Fibroblast of mammary gland (primary cell): ENCODE measurements at regions not wholly inside any gene's neighbourhood (a gene's known extent, or its start where the extent isn't known, plus 50 kb on each side); places are given as distances from the start of the nearest gene placed in this dataset.

ENCODE experiments used
- DNase-seq: peaks from one replicate; pipeline ENCODE4 v3.0.0-alpha.2; 2010; ENCODE audit warnings: low read depth
- H3K4me3 ChIP-seq: 2 replicates; pipeline ENCODE4 v1.5.1; 2011; ENCODE audit warnings: low read depth, mild to moderate bottlenecking, low read length, moderate library complexity; ENCODE audit not compliant: control insufficient read depth
- TF ChIP-seq, protein P1 (sequence below): conservative IDR thresholded peaks from 2 replicates; pipeline ENCODE4 v1.5.1; 2011; ENCODE audit warnings: low read depth, low read length, inconsistent platforms; ENCODE audit not compliant: control insufficient read depth, insufficient read depth

- no peak for DNase-seq
- no peak overlapping the region for H3K4me3 ChIP-seq
- TF ChIP-seq, protein P1, sequence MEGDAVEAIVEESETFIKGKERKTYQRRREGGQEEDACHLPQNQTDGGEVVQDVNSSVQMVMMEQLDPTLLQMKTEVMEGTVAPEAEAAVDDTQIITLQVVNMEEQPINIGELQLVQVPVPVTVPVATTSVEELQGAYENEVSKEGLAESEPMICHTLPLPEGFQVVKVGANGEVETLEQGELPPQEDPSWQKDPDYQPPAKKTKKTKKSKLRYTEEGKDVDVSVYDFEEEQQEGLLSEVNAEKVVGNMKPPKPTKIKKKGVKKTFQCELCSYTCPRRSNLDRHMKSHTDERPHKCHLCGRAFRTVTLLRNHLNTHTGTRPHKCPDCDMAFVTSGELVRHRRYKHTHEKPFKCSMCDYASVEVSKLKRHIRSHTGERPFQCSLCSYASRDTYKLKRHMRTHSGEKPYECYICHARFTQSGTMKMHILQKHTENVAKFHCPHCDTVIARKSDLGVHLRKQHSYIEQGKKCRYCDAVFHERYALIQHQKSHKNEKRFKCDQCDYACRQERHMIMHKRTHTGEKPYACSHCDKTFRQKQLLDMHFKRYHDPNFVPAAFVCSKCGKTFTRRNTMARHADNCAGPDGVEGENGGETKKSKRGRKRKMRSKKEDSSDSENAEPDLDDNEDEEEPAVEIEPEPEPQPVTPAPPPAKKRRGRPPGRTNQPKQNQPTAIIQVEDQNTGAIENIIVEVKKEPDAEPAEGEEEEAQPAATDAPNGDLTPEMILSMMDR: no peak
Observed at GRCh38 chr1:238826891-238827290, 559.5 kb upstream of the CHRM3 start.

- TF ChIP-seq, protein P1: no peak
- H3K4me3 ChIP-seq: no peak overlapping the region
- DNase-seq: no peak
Observed at GRCh38 chr1:238823416-238823815, 563.0 kb upstream of the CHRM3 start.

DNA sequence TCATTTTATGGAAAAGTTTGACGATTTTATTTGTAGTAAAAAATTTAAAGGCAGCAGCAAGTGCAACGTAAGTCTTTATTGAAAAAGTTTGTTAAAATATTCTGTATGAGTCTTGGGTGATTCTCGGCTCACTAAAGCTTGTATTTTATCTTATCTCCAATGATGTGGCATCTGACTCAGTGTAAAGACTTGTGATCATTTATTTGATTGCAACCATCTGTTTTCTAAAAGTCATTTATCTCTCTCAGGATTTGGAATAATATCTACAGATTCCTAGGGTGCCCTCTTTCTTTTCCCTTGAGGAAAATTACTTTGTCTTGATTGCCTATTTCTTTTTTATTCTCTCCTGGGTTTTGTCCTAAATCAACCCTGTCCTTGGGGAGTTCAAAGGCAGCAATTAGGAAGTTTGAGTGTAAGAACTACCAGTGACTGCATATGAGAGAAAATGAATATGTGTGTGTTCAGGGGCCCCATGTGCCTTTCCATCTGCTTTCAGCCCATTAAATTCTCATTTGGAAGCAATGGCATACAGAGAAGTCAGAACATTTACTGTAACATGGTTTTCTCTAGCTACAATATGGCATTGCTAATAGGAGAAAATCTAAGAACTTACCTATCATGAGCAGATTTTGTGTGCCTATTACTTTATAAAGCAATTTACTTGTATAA lies 575.0 kb upstream of the CHRM3 start:
- H3K4me3 ChIP-seq: no peak overlapping the region
- no peak for DNase-seq
- TF ChIP-seq, protein P1: no peak

DNA sequence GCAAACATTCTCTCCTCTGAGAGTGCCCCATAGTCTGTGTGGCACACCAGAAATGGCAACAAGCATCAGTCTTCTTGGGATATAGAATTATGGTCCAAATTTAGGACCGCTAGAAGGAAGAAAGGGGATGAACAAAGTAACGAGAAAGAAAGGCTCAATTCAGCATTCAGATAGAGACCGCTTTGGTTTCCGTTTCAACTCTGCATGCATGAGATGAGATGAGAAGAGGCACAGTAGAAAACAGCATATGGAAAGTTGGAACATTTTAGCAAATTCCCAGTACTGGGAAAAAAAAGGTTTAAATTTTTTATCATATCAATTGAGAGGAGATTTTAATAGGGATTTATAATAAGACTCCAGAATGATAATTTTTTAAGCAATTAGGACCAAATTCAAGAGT lies 595.5 kb upstream of the CHRM3 start:
- no peak for DNase-seq
- no peak overlapping the region for H3K4me3 ChIP-seq
- TF ChIP-seq, protein P1: no peak

GRCh38 chr1:238789916-238790667 lies 596.3 kb upstream of the CHRM3 start:
- TF ChIP-seq, protein P1: no peak
- DNase-seq: no peak
- H3K4me3 ChIP-seq: no peak overlapping the region

DNA sequence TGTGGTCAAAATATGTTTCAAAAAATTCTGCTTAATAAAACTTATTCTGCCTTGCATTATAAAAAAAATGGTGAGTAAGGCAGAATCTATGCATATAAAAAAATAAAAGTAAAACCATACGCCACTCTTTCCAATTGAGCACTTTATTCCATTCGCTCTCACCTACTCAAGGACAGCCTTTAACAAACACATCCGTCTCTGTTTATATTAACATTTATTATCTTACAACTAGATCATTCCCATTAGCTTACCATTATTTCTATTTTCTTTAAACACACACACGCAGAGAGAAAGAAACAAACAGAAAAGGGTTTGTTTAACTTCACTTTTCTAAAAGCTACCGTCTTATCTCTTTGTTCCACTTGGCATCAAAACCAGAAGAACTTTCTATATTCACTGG lies 598.9 kb upstream of the CHRM3 start:
- no peak overlapping the region for H3K4me3 ChIP-seq
- DNase-seq: no peak
- TF ChIP-seq, protein P1: no peak
